ENCODE measurements at regions not wholly inside any gene's neighbourhood (a gene's known extent, or its start where the extent isn't known, plus 50 kb on each side); places are given as distances from the start of the nearest gene placed in this dataset.
"Not testable (repeated sequence)": the region's sequence is repeated elsewhere in the genome, so short reads cannot be mapped to it uniquely, and the experiment has no call there.

DNA sequence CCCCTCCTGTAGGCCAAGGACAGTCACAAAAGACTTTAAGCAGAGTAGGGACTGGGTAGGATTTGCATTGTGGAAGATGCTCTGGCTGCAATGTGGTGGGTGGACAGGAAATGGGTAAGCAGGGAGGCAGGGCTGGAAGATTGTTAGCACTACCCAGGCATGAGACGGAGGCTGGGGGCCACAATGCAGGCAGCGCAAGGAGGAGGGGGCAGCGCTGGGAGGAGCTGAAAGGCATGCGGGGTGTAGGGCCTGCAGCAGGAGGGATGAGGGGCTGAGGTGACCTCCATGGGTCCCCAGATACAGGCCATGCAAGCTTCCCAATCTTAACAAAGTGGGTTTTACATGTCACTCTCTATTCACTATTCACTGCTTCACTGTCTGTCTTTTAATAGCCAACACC is 213.1 kb downstream of the CXCL12 start:
- DNase-seq: no peak

- DNase-seq: no peak
Measured at GRCh38 chr10:44168478-44168877, 216.4 kb downstream of the CXCL12 start.

GRCh38 chr10:44167752-44168151 is 217.1 kb downstream of the CXCL12 start:
- DNase-seq: no peak

DNA sequence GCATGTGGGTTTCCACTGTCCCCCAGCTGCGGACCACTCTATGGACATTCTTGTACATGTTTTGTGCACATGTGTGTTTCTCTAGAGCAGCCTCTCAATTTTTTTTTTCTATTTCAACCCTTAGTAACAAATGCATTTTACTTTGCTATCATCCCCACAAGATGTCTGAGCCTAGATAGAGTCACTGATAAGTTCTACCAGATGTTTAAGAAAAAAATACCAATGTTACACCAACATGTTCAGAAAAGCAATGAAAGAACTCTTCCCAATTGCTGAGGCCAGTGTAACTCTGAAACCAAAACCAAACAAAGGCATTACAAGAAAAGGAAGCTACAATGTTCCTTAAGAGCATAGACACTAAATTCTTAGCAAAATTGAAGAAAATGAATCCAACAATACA is 218.5 kb downstream of the CXCL12 start:
- DNase-seq: no peak

DNA sequence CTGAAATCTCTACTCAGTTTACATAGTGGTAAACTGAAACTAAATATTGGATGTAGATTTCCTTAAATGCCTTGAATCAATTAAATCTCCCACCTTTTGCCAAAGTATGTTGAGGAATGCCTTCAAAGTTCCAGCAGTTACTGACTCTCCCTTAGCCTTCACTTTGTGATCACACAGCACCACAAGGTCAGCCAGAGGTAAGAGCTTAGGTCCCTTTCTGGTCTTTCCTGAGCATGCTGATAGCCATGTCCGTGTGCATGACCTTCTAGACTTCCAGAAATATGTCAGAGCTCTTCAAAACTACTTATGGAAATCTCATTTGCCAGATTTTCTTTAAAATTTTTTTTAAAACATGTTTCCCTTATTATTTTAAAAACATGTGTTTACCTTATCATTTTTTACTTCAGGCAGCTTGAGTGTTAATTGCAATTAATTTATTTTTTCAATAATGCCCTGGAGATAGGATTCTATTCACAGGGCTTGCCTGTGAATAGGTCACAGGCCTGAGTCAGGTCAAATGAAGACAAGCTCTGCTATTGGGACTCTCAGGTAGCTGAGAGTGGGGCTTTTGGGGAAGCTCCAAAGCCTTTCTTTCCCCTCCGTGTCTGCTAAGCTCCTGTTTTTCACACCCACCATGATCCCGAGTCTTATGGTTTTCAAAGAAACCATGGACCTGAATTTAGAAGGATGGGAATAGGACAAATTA is 220.5 kb downstream of the CXCL12 start:
- no peak for DNase-seq

DNA sequence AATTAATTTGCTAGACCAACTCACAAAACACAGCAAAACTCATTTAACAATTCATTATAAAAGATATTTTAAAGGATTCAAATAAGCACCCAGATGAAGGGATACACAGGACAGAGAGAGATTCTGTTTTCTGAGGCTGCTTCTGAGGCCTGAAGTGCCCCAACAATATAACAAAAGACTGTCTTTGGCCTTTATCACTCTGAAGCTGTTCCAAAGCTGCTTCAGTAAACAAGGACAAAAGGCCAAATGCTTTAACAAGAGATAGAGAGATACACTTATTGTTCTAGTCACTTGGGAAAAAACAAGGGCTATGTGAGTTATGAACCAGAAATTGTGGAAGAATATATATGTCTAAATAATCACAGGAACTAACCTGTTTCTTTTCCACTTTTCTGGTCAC is 223.7 kb downstream of the CXCL12 start:
- no peak for DNase-seq

- no peak for DNase-seq
Measured at GRCh38 chr10:44157574-44157973, 227.3 kb downstream of the CXCL12 start.

- no peak for DNase-seq
Measured at GRCh38 chr10:44154956-44155355, 229.9 kb downstream of the CXCL12 start.

GRCh38 chr10:44153918-44154670 is 230.8 kb downstream of the CXCL12 start:
- DNase-seq: no peak

DNA sequence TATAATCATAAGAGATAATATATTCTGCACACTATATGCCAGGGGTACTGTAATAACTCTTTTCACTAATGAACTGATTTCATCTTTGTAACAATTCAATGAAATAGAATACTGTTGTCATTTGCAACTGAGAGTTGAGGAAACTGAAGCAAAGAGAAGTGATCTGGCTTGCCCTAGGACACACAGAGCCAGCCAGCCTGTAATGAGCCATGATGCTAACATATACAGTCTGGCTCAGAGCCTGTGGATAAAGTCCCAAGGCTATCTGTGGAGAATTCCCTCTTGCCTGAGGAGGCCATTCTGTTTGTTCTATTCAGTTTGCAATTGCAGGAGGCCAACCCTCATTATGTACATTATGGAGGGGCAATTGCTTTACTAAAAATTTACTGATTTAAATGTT is 241.3 kb downstream of the CXCL12 start:
- DNase-seq: no peak

- no peak for DNase-seq
Measured at GRCh38 chr10:44132361-44133289, 252.3 kb downstream of the CXCL12 start.

DNA sequence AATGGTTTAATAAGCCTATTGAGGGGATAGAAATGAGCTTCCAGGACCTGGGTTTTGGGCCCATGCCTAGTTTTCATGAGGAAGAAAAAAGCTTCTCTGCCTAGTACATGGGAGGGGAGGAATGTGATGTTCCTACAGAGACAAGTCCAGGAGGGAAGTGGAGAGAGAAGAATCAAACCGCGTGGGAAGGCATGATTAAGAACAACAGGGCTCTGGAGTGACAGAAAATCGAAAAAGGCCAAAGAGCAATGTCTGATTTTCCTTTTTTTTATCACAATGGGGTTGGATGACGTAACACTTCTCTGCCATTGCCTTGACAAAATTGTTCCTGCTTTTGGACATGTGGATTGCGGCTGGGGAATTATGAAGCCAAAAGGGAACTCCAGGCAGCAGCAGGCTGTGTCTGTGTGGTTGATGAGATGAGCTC is 258.6 kb downstream of the CXCL12 start:
- no peak for DNase-seq

- no peak for DNase-seq
Measured at GRCh38 chr10:44125879-44126278, 259.0 kb downstream of the CXCL12 start.

GRCh38 chr10:44118500-44118899 is 266.4 kb downstream of the CXCL12 start:
- DNase-seq: no peak

- no peak for DNase-seq
Measured at GRCh38 chr10:44116474-44116873, 268.4 kb downstream of the CXCL12 start.

GRCh38 chr10:44115516-44115915 is 269.4 kb downstream of the CXCL12 start:
- DNase-seq: no peak

- no peak for DNase-seq
Measured at GRCh38 chr10:44114441-44114840, 270.5 kb downstream of the CXCL12 start.

GRCh38 chr10:44112280-44112679 is 272.6 kb downstream of the CXCL12 start:
- not testable (repeated sequence) for DNase-seq

GRCh38 chr10:44105696-44106095 is 279.2 kb downstream of the CXCL12 start:
- no peak for DNase-seq

DNA sequence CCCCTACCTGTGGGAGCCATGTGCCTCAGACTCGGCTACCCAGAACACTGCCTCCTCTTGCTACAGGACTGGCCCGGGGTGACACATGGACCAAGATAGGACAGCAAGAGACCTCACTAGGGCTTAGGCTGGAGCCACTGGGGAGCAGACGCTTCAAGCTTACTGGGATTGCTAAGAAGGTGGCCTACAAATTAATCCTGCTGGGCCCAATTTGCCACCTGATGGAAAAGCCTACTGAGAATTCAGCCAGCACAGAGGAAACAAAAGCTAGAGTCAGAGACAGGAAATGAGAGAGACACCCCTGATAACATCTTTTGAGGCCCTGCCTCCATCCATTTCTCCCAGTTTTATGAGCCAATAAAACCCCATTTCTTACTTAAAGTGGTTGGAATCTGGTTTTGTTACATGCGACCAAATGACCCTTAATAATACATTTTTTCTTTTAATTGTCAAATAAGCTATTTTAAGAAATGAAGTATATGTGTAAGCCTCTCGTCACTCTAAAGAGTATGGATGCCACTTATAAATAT is 282.1 kb downstream of the CXCL12 start:
- no peak for DNase-seq

GRCh38 chr10:44101082-44101481 is 283.8 kb downstream of the CXCL12 start:
- no peak for DNase-seq

GRCh38 chr10:44099511-44099910 is 285.4 kb downstream of the CXCL12 start:
- DNase-seq: no peak

GRCh38 chr10:44096217-44096616 is 288.7 kb downstream of the CXCL12 start:
- DNase-seq: not testable (repeated sequence)
